ENCODE measurements at regions not wholly inside any gene's neighbourhood (a gene's known extent, or its start where the extent isn't known, plus 50 kb on each side); places are given as distances from the start of the nearest gene placed in this dataset.
"Not testable (repeated sequence)": the region's sequence is repeated elsewhere in the genome, so short reads cannot be mapped to it uniquely, and the experiment has no call there.

DNA sequence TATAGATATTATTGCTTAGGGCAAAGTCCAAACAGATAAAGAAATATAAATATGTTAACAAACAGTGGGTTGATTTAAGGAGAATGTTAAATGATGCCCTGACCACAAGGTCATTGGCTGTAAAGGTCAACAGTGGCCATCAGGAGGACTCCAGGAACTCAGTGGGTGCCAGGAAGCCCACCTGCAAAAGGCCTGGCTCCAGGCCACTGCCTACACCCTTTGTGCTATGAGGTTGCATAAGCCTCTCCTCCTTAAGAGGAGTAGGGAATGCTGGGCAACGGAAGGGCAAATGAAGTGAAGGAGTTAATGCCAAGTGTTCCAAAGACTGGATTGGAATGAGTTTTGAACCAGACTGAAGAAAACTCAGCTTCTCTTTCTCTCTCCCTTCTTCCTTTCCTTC is 73.3 kb upstream of the ALX4 start:
- intact Hi-C loops (cut with DNase I), result no loop called here
- DNase-seq, result no peak

DNA sequence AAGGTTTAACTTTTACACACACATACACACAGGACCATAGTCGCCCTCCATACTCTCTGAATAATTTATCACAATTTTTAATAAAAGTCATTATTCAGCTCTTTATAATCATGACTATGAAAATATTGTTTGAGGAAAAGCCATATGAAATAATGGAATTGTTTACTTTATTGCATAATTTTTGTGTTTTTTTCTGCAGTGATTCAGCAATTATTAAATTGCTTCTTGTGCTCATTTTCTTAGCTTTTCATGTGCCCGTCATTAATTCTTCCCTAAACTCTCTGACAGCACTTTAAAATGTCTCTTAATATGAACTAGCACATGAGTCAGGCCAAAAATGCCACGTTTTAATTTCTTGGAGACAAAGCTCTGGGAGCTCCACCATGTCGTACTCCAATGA is 77.5 kb upstream of the ALX4 start:
- intact Hi-C loops (cut with DNase I), result no loop called here
- DNase-seq, result no peak

DNA sequence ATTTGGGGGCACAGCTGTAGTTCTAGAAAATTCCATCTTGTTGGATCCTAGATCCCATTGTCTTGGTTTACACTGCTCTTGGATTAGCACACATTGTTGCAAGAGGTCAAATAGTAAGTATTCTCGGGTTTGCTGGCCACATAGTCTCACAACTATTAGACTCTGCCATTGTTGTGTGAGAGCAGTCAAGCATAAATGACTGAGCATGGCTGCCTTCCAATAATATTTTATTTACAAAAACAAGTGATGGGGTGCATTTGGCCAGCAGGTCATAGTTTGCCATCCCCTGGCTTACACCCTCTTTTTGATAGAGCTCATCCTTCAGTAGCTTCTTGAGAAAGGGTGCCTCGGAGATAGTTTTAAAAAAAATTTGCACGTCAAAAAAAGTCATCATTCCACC is 77.9 kb upstream of the ALX4 start:
- intact Hi-C loops (cut with DNase I), result no loop called here
- DNase-seq, result no peak

DNA sequence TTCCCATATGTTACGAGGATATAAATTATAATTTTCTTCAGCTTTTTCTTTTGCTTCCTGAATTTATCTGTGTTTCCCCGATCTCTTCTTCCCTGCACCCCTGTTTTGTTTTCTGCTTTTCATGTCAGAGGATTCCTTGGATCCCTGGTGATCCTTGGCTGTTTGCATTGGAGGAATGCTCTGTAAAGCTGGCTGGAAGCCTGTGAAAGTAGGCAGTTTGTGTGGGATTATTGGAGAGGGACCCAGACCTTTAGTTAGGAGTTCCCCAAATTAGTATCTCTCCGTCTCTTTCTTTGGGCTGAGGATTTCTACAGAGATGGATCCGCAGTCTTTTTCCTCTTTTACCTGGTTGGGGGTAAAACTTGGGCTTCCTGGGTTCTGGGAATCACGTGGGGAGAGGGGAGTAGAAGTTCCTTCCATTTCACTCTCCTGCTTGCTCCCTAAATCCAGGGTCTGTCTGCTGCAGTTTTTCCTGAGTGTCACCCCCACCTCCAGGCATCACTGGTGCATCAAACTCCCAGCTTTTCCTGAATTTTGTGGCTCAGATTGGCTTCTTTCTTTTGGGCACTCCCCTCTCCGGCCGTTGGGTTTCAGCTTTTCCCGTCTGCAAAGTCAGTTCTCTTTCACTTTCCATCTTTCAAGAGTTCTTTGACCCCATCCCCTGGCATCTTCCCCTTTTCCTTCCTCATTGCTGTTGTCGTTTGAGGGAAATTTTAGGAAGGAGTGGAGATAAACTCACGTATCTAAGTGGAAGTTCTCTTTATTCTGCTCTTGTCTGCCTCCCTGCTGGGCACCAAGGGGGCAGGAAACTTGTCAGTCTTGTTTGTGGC is 79.1 kb upstream of the ALX4 start:
- DNase-seq, result peak in 1 of 42 donors; percentile 39
- intact Hi-C loops (cut with DNase I), result no loop called here

DNA sequence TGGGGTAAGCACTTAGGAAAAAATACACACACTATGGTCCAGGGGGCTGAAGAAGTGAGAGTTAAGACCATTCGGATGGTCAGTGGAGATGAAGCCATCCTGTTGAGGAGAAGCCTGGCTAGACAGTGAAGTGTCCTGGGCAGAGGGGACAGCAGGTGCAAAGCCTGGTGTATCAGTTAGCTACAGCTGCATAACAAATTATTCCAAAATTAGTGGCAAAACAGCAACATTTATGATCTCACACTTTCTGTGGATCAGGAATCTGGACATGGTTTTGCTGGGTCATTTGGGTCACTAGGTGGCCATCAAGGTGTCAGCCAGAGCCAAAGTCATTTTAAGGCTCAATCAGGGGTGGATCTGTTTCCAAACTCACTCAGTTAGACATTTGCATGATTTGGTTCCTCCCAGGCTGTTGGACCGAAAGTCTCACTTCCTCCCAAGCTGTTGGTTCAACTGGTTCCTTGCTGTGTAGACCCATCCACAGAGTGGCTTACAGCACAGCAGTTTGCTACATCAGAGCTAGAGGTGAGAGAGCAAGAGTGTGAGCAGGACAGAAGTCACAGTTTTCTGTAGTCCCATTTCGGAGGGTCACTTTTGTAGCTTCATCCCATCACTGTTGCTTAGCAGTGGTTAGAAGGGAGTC is 80.1 kb upstream of the ALX4 start:
- DNase-seq, result peak in 1 of 42 donors; percentile 4
- intact Hi-C loops (cut with DNase I), result no loop called here

DNA sequence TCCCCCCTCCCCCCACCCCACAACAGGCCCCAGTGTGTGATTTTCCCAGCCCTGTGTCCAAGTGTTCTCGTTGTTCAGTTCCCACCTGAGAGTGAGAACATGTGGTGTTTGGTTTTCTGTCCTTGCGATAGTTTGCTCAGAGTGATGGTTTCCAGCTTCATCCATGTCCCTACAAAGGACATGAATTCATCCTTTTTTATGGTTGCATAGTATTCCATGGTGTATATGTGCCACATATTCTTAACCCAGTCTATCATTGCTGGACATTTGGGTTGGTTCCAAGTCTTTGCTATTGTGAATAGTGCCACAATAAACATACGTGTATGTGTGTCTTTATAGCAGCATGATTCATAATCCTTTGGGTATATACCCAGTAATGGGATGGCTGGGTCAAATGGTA is 81.1 kb upstream of the ALX4 start:
- DNase-seq; intact Hi-C loops (cut with DNase I): not testable (repeated sequence)

DNA sequence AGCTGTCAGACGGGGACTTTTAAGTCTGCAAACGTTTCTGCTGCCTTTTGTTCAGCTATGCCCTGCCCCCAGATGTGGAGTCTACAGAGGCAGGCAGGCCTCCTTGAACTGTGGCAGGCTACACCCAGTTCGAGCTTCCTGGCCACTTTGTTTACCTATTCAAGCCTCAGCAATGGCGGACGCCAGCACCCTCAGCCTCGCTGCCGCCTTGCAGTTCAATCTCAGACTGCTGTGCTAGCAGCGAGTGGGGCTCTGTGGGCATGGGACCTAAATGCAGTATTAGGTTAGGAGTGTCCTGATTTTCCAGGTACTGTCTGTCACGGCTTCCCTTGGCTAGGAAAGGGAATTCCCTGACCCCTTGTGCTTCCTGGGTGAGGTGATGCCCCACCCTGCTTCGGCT is 86.8 kb upstream of the ALX4 start:
- intact Hi-C loops (cut with DNase I), result not testable (repeated sequence)
- peak in 1 of 42 donors; percentile 12 for DNase-seq

DNA sequence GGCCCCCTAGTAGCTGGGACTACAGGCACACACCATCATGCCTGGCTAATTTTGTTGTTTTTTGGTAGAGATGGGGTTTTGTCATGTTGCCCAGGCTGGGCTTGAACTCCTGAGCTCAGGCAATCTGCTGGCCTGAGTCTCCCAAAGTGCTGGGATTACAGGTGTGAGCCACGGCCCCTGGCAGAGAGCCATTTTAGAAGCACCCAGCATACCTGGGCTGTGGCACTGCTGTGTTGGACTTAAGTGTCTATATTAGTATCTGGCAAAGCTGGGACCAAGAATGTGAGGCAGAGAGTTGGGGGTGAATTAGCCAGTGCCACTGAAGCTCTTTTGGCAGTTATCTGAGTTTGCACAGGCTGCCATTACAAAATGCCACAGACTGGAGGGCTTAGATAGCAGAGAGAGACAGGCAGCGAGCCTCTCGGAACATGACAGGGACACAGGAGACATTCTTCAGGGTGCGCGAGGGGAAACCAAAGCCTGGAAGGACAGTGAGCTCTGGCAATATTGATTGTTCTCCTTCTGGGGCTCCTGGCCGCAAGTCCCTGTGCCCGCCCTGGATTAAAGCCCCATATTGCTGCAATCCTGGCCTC is 87.7 kb upstream of the ALX4 start:
- peak in 1 of 42 donors; percentile 32 for DNase-seq
- intact Hi-C loops (cut with DNase I), result no loop called here

DNA sequence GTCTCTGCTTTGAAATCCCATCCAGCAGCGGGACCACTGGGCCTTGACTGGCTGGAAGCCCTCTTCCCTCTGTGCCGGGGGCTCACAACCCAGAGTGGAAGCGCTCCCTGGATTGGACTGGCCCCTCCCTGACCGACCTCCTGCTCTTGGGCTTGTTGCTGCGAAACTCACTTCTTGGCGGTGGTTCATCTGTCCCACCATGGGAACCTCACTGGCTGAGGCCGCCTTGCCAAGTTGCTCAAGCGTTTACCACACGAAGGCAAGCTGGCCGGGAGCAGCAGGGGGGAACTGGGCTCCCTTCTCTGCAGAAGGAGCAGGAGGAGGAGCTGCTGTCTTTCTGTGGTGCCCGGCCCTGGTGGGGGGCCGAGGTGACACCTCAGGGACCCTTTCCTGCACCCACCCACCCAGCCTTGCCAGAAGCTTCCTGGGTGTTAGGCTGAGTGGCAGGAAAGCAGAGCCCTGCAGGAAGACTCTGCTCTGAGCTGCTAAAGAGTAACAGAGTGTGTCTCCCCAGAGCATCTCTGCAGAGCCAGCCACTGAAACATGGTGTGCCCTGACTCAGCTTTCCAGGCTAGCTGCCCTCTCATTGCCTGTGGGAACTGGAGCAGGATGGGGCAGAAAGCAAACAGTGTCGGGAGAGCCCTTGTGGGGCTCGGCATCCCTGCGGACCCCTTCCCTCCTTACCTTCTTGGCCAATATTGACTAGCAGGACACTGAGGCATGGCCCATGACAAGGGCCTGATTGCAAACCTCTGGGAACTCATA is 88.5 kb upstream of the ALX4 start:
- intact Hi-C loops (cut with DNase I), result no loop called here
- peak in 5 of 42 donors; percentile 2 to 44 (median 42) for DNase-seq

DNA sequence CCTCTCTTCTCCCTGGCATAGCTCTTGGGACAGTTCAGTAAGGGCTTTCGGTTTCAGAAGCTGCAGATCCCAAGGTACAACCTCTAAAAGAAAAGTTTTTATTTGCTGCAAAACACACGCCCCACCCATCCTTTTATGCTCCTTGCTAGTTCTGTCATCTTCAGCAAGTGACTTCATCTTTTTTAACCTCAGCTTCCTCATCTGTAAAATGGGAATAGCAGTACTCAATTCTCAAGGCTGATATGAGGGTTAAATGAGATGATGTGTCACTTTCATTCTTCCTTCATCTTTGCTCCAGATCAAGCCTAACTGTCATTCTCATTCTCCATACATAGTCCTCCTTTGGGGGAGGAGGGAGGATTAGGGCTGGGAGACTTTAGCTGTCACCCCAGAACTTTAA is 90.0 kb upstream of the ALX4 start:
- DNase-seq, result no peak
- intact Hi-C loops (cut with DNase I), result no loop called here

DNA sequence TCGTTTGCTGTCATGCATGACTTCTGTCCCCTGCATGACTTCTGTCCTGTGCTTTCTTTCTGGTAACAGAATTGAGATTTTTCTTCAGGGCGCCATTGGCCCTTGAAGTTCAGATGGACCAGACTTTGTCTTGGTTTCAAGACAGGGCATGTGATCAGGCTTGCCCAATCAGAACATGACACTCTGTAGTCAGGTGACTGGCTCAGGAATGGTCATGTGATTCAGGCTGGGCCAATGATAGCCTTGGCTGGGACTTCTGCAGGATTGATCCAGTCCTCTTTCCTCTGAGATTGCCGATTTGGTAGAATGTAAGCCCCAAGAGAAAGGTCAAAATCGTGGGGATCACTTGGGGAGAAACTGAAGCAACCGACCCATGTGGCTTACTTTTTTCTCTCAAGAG is 90.5 kb upstream of the ALX4 start:
- intact Hi-C loops (cut with DNase I), result no loop called here
- DNase-seq, result peak in 1 of 42 donors; percentile 2

DNA sequence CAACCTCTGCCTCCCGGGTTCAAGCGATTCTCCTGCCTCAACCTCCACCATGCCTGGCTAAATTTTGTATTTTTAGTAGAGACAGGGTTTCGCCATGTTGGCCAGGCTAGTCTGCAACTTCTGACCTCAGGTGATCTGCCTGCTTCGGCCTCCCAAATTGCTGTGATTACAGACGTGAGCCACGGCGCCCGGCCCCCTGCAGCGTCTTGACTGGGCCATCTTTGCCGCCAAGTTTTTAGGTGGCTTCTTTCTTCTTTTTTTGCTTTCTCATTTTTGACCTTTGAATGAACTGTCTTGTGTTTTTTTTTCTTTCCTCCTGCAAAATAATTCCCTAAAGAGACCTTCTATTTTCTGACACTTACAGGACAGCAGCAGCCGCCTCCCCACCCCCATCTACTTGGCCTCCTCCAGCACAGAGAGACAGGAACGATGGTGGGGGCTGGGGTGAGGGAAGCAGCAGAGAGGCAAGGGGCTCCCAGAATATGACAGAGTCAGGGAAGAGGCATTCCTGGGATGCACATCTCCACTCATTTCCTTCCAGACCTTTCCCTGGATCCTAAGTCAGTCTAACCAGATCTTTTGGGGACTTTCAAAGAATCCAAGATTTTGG is 92.6 kb upstream of the ALX4 start:
- intact Hi-C loops (cut with DNase I), result no loop called here
- DNase-seq, result peak in 1 of 42 donors; percentile 34

DNA sequence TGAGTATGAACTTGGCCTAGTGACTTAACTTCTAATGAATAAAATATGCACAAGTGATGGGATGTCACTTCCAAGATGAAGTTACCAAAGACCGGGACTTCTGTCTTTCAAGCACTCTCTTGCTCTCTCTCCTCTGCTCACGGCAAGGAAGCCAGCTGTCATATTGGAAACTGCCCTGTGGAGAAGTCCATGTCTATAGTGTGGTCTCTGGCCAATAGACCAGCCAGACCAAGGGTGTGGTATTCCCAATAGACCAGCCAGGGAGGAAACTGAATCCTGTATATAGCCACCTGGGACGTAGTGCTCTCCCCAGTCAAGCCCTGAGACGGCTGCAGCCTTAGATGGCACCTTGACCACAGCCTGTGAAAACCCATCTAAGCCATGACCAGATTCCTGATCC is 93.2 kb upstream of the ALX4 start:
- DNase-seq, result peak in 2 of 42 donors; percentile 1 to 7
- intact Hi-C loops (cut with DNase I), result no loop called here

DNA sequence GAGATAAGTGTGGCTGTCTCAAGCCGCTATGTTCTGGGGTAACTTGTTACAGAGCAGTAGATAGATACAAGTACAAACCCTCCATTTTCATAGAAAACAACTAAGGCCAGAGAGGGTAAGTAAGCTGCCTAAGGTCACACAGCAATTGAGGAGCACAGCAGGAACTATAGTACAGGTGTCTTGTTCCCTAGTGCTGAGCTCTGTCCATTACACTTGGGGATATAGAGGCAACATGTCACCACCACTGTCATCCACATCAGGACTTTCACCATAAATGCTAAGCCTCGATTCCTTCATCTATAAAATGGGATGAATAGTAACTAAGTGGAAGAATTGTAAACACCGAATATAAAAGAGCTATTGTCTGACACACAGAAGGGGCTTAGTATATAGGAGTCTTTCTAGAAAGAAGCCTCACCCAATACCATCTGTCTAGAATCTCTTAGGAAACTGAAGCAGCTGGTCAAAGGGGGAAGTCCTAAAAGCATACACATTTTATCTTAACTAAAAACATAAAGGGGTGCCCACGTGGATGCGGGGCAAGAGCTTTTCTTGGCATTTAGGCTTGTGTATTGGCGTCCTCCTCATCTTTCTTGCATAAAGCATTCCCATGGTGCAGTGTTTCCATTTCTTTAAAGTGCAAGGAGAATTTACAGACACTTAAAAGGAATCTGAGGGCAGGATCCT is 93.8 kb upstream of the ALX4 start:
- peak in 1 of 42 donors; percentile 6 for DNase-seq
- intact Hi-C loops (cut with DNase I), result no loop called here

DNA sequence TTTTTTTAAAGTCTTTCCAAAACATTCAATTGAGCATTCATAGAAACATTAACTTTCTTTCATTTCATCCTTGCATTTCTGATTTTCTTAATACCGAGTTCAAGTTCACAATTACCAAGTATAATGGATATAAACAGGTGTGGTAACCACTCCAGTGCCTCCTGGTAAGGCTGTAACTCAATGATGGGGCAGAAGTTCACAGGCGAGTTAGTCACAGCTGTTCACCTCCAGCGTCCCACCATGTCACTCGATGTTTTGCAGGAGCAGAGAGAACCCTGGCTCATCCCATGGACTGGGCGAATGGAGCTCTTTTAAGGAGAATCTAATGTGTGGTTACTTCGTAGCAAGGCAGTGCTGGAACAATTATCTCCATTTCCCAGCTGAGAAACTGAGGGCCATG is 94.4 kb upstream of the ALX4 start:
- intact Hi-C loops (cut with DNase I), result no loop called here
- peak in 1 of 42 donors; percentile 11 for DNase-seq

DNA sequence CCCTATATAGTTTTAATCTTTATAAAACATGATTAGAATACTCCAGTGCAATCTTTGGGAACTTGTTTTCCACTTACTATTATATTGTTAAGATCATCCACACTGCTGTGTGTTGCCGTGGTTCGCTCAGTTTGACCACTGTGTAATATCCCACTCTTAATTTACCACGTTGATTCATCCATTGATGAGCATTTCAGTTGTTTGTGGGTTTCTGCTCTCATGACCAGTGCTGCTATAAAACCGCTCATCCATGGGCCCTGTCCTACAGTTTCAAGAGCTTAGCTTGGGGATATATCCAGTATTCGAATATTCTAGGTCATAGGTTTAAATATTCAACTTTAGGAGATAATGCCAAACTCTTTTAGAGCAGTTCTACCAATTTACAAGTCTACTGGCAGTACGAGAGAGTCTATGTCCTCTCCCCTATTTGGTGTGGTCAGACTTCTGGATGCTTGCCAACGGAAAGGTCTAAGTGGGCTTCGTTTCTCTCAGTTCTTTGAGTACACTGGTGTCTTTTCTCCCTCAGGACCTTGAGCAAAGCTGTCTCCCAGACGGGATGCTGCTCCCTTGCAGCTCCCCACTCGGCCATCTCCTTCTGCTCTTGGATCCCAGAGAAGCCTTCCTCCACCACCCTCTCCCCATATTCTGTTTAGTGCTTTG is 94.9 kb upstream of the ALX4 start:
- DNase-seq, result peak in 1 of 42 donors; percentile 21
- intact Hi-C loops (cut with DNase I), result no loop called here

DNA sequence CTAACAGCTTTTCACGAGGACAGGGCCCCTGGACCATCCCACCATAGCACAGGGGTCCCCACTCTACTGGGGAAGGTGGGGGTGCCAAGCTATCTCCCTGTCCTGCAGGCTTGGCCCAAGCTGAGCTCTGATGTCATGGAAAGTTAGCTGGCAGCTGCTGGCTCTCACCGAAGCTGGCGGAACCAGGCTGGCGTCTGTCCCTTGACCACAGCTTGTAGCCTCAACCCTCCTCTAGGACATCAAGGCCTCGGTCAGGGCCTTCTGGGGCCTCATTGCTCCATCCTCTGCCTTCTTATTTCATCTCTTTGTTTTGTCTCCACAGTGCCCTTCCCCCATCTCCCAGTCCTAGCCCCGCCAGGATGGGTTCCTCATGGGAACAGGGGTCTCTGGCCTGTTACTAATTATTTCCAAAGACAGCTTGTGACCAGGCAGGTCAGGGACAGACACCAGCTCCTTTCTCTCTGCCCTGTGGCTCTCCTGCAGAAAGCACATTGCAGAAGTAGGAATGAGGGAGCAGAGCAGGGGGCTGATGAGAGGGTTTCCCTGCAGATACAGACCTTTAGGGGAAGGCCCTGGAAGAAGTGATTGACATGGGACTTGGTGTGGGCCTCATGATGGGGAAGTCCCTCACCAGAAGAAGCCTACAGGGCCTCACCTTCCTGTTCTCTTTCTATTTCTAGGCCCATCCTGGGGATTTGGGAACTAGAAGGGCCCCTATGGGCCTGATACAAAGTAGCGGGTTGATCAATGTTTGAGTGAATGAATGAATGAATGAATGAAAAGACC is 97.5 kb upstream of the ALX4 start:
- DNase-seq, result peak in 1 of 42 donors; percentile 13
- intact Hi-C loops (cut with DNase I), result no loop called here
